ENCODE measurements at regions not wholly inside any gene's neighbourhood (a gene's known extent, or its start where the extent isn't known, plus 50 kb on each side); places are given as distances from the start of the nearest gene placed in this dataset.

GRCh38 chr7:29619111-29619510, 55.5 kb downstream of the PRR15 start (continued):
- TF ChIP-seq CHD7 (IDR thresholded peaks at IDR 0.05; ENCODE audit: insufficient replicate concordance, low read length) = no peak
- TF ChIP-seq BRCA1 (IDR thresholded peaks at IDR 0.05; ENCODE audit: low read depth, low read length) = no peak
- TF ChIP-seq JUN (IDR thresholded peaks at IDR 0.05; ENCODE audit: low read depth, low read length) = no peak
- TF ChIP-seq POLR2A (IDR thresholded peaks at IDR 0.05; ENCODE audit: control extremely low read depth in 1 of 2, low read depth in 2 of 2, low read length in 2 of 2) = no peak
- no peak for TF ChIP-seq RXRA (IDR thresholded peaks at IDR 0.05; ENCODE audit: insufficient read depth, low read depth, low read length)
- no peak for TF ChIP-seq BCL11A (IDR thresholded peaks at IDR 0.05; ENCODE audit: low read depth in 2 of 2, low read length in 2 of 2)
- no peak for TF ChIP-seq SIRT6 (IDR thresholded peaks at IDR 0.05; ENCODE audit: low read length)
- TF ChIP-seq POU5F1 (IDR thresholded peaks at IDR 0.05; ENCODE audit: low read depth, low read length) = no peak
- no peak for TF ChIP-seq JUND (IDR thresholded peaks at IDR 0.05; ENCODE audit: low read length)
- TF ChIP-seq SP4 (IDR thresholded peaks at IDR 0.05; ENCODE audit: low read length) = no peak
- no peak for TF ChIP-seq RBBP5 (IDR thresholded peaks at IDR 0.05; ENCODE audit: borderline replicate concordance, low read depth, low read length)
- no peak for TF ChIP-seq POLR2AphosphoS5 (IDR thresholded peaks at IDR 0.05; ENCODE audit: low read depth, low read length)
- no peak for TF ChIP-seq PHF8 (conservative IDR thresholded peaks at IDR 0.05; ENCODE audit: low read depth, low read length)
- no peak for TF ChIP-seq HDAC2 (IDR thresholded peaks at IDR 0.05; ENCODE audit: borderline replicate concordance in 1 of 2, low read depth in 2 of 2, low read length in 2 of 2)
